ENCODE measurements at regions not wholly inside any gene's neighbourhood (a gene's known extent, or its start where the extent isn't known, plus 50 kb on each side); places are given as distances from the start of the nearest gene placed in this dataset.

DNA sequence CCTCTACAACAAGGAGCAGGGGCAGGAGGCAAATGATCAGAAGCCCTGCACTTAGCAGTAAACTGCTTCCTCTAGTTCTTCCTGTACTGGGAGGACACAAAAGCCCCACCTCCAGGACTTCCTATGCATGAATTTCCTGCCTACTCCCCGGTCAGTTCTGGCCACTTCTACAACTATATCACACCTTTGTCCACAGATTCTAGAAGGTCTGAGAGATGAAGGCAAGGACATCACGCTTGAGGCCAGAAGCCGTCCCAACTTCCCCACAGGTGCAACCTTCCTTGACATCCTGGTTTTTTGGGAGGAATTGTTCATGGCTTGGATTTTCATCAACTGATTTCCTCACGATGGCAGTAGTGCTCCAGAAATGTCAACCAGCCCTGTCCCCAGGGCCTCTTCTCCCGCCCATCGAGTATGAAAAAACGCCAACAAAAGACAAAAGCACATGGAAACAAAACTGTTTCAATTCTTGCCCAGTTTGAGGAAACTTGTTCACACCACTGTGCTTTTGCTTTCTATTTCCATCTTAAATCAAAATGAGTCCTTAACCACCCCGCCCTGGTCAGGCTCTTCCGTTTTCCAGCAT is 206.5 kb upstream of the STK26 start:
- no peaks in the 10 kb centered on the region for H3K9me3 ChIP-seq (replicated peaks)
- H3K4me3 ChIP-seq = peak overlapping the region; percentile 50
- no peaks in the 10 kb centered on the region for H3K4me1 ChIP-seq
- TF ChIP-seq, protein P1, sequence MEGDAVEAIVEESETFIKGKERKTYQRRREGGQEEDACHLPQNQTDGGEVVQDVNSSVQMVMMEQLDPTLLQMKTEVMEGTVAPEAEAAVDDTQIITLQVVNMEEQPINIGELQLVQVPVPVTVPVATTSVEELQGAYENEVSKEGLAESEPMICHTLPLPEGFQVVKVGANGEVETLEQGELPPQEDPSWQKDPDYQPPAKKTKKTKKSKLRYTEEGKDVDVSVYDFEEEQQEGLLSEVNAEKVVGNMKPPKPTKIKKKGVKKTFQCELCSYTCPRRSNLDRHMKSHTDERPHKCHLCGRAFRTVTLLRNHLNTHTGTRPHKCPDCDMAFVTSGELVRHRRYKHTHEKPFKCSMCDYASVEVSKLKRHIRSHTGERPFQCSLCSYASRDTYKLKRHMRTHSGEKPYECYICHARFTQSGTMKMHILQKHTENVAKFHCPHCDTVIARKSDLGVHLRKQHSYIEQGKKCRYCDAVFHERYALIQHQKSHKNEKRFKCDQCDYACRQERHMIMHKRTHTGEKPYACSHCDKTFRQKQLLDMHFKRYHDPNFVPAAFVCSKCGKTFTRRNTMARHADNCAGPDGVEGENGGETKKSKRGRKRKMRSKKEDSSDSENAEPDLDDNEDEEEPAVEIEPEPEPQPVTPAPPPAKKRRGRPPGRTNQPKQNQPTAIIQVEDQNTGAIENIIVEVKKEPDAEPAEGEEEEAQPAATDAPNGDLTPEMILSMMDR (IDR thresholded peaks at IDR 0.05; ENCODE audit: borderline replicate concordance) = peak; percentile 45
- no peaks in the 10 kb centered on the region for H3K36me3 ChIP-seq
- peak overlapping the region; percentile 69 for H3K27ac ChIP-seq (replicated peaks)
- intact Hi-C loops (cut with micrococcal nuclease) = no loop called here
- no peaks in the 10 kb centered on the region for H3K27me3 ChIP-seq (ENCODE audit: low read depth)
- no peak for DNase-seq

DNA sequence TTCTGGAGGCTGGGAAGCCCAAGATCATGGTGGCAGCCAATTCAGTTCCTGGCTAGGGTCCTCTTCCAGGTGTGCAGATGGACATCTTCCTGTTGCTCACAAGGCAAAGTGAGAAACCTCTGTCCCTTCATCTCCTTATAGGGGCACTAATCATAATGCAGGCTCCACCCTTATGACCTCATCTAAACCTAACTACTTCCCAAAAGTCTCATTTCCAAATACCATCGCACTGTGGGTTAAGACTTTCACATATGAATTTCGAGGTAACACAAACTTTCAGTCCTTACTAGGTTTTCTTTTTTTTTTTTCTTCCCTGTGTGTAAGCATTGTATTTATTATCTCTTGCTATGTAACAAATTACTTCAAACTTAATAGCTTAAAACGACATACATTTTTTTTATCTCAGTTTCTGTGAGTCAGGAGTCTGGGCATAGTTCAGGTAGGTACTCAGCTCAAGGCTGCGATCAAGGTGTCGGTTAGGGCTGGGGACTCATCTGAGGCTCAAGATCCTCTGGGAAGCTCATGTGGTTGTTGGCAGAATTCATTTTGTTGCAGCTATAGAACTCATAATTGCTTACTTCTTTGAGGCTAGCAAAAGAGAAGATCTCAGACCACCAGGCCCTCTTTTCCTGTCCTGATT is 204.7 kb upstream of the STK26 start:
- TF ChIP-seq, protein P1 (IDR thresholded peaks at IDR 0.05; ENCODE audit: borderline replicate concordance) = no peak
- no peak for DNase-seq

DNA sequence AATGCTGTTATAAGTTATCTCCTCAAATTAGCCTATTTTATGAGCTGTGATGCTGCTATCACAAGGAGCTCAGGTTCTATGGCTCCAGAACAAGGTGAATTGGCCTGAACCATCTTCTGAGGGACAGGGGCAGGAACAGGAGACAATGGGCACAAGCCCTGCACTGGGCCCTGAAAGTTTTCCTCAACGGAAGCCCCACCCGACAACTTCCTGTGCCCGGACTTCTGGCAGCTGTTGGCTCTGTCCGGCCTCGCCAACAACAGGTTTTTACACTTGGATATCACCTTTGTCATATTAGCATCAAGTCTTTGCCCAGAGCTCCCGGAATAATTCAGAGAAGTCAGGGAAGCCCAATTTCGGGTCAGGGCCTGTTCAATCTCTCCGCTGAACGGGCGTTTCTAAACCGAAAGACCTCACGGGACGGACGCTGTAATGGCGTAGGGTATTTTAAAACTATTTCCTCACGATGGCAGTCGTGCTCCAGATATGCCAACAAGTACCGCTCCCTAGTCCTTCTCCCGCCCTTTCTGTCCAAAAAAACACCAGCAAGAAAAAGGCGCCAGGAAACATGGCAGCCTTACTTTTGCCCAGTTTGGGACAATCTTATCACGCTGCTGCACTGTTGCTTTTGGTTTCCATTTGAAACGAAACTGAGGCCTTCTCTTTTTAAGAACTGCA is 201.0 kb upstream of the STK26 start:
- TF ChIP-seq, protein P1 (IDR thresholded peaks at IDR 0.05; ENCODE audit: borderline replicate concordance) = no peak
- intact Hi-C loops (cut with micrococcal nuclease) = no loop called here
- Histone ChIP-seq H3K27ac (replicated peaks) (peak overlapping the region; percentile 71), H3K4me1 (no peaks in the 10 kb centered on the region), H3K4me3 (peak overlapping the region; percentile 37), H3K9me3 (replicated peaks) (no peaks in the 10 kb centered on the region), H3K36me3 (no peaks in the 10 kb centered on the region), H3K27me3 (ENCODE audit: low read depth) (no peaks in the 10 kb centered on the region)
- no peak for DNase-seq

More for the DNA sequence above, 204.7 kb upstream of the STK26 start:
- no peaks in the 10 kb centered on the region for H3K36me3 ChIP-seq
- H3K4me1 ChIP-seq = no peaks in the 10 kb centered on the region
- H3K9me3 ChIP-seq (replicated peaks) = no peaks in the 10 kb centered on the region
- H3K4me3 ChIP-seq = no peak overlapping the region
- H3K27ac ChIP-seq (replicated peaks) = no peak overlapping the region
- intact Hi-C loops (cut with micrococcal nuclease) = no loop called here
- H3K27me3 ChIP-seq (ENCODE audit: low read depth) = no peaks in the 10 kb centered on the region

DNA sequence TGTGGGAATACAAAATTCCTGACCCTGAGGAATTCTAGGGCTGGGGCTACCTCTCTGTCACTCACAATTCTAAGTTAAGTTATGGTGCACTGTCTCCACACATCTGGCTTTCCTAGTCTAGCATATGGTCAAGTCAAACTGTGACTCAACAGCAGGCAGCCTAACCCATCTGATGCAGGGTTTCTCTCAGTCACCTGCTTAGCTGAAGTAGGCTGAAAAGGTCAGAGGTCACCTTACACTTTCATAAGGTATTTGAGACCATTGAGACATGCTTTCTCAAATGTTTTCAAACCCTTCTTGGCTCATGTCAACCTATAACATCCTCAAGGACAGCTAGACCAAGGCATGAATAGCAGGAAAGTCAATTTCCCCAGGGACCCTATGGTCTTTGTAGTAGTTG is 196.5 kb upstream of the STK26 start:
- no peak overlapping the region for H3K27ac ChIP-seq (replicated peaks)
- no peaks in the 10 kb centered on the region for H3K36me3 ChIP-seq
- TF ChIP-seq, protein P1 (IDR thresholded peaks at IDR 0.05; ENCODE audit: borderline replicate concordance) = no peak
- no peak overlapping the region for H3K4me3 ChIP-seq
- no peaks in the 10 kb centered on the region for H3K27me3 ChIP-seq (ENCODE audit: low read depth)
- H3K4me1 ChIP-seq = no peaks in the 10 kb centered on the region
- no peaks in the 10 kb centered on the region for H3K9me3 ChIP-seq (replicated peaks)
- DNase-seq = no peak
- intact Hi-C loops (cut with micrococcal nuclease) = no loop called here

DNA sequence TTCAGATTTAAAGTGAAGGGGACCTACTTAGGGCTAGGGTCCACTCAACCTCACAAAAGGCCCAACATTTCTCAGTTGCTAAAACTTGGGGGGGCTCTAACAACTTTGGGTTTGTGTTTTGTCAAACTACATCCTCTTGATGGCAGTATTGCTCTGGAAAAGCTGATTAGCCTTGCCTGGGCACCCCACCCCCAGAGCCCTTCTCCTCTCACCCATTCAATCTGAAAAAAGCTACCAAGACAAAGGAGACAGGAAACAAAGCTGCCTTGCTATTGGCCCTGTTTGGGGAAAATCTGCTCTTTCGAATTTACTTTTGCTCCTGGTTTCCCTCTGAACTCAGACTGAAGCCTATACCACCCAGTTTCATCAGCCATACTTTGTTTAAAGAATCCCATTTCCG is 195.2 kb upstream of the STK26 start:
- H3K4me3 ChIP-seq = no peak overlapping the region
- no peak for DNase-seq
- TF ChIP-seq, protein P1 (IDR thresholded peaks at IDR 0.05; ENCODE audit: borderline replicate concordance) = no peak
- no peaks in the 10 kb centered on the region for H3K27me3 ChIP-seq (ENCODE audit: low read depth)
- no peaks in the 10 kb centered on the region for H3K4me1 ChIP-seq
- intact Hi-C loops (cut with micrococcal nuclease) = no loop called here
- no peaks in the 10 kb centered on the region for H3K36me3 ChIP-seq
- H3K9me3 ChIP-seq (replicated peaks) = no peaks in the 10 kb centered on the region
- no peak overlapping the region for H3K27ac ChIP-seq (replicated peaks)
